HS-5 (cell line): ENCODE measurements at regions not wholly inside any gene's neighbourhood (a gene's known extent, or its start where the extent isn't known, plus 50 kb on each side); places are given as distances from the start of the nearest gene placed in this dataset.
"Not testable (repeated sequence)": the region's sequence is repeated elsewhere in the genome, so short reads cannot be mapped to it uniquely, and the experiment has no call there.

Source experiments
- DNase-seq: peaks from one replicate; pipeline ENCODE4 v3.0.0-alpha.2; 2012; ENCODE audit warnings: low read depth

- no peak for DNase-seq
Measured at GRCh38 chr2:66103581-66103980, 331.3 kb upstream of the MEIS1 start.

GRCh38 chr2:66101206-66101605 is 333.7 kb upstream of the MEIS1 start:
- DNase-seq, result no peak

- DNase-seq, result no peak
Measured at GRCh38 chr2:66095820-66096345, 339.0 kb upstream of the MEIS1 start.

- DNase-seq, result not testable (repeated sequence)
Measured at GRCh38 chr2:66094689-66095088, 340.2 kb upstream of the MEIS1 start.

- DNase-seq, result no peak
Measured at GRCh38 chr2:66093371-66093770, 341.6 kb upstream of the MEIS1 start.

- DNase-seq, result no peak
Measured at GRCh38 chr2:66084948-66085590, 349.9 kb upstream of the MEIS1 start.

- DNase-seq, result no peak
Measured at GRCh38 chr2:66082581-66082980, 352.3 kb upstream of the MEIS1 start.

- no peak for DNase-seq
Measured at GRCh38 chr2:66080127-66080526, 354.8 kb upstream of the MEIS1 start.

- no peak for DNase-seq
Measured at GRCh38 chr2:66073172-66073571, 361.8 kb upstream of the MEIS1 start.

GRCh38 chr2:66070721-66071602 is 364.0 kb upstream of the MEIS1 start:
- no peak for DNase-seq

GRCh38 chr2:66069937-66070720 is 364.8 kb upstream of the MEIS1 start:
- no peak for DNase-seq

- no peak for DNase-seq
Measured at GRCh38 chr2:66066032-66066431, 368.9 kb upstream of the MEIS1 start.

GRCh38 chr2:66059332-66059731 is 375.6 kb upstream of the MEIS1 start:
- DNase-seq, result no peak

- DNase-seq, result no peak
Measured at GRCh38 chr2:66058675-66059074, 376.2 kb upstream of the MEIS1 start.

GRCh38 chr2:66057844-66058243 is 377.1 kb upstream of the MEIS1 start:
- no peak for DNase-seq

- DNase-seq, result no peak
Measured at GRCh38 chr2:66050392-66050791, 384.5 kb upstream of the MEIS1 start.

GRCh38 chr2:66048667-66049066 is 386.3 kb upstream of the MEIS1 start:
- DNase-seq, result no peak

GRCh38 chr2:66041902-66042657 is 392.8 kb upstream of the MEIS1 start:
- DNase-seq, result no peak

GRCh38 chr2:66036948-66037347 is 398.0 kb upstream of the MEIS1 start:
- DNase-seq, result no peak

- no peak for DNase-seq
Measured at GRCh38 chr2:66034467-66034866, 400.5 kb upstream of the MEIS1 start.

GRCh38 chr2:66032226-66032775 is 402.6 kb upstream of the MEIS1 start:
- DNase-seq, result no peak
